Prostate gland (tissue), 2 donors: ENCODE measurements at regions not wholly inside any gene's neighbourhood (a gene's known extent, or its start where the extent isn't known, plus 50 kb on each side); places are given as distances from the start of the nearest gene placed in this dataset.

Source experiments
- DNase-seq: peaks from one replicate; pipeline ENCODE4 v3.0.0-alpha.2; 2019; ENCODE audit warnings: low spot score
- H3K27ac ChIP-seq, 2 donors: fragments of 200-600 bp; sonication (generic); 2 replicates each; pipeline ENCODE4 v1.5.1; 2017 to 2019
- H3K27me3 ChIP-seq: fragments of 200-600 bp; sonication (generic); replicated peaks from 2 replicates; pipeline ENCODE4 v1.5.1; 2019; ENCODE audit not compliant: insufficient read depth
- H3K36me3 ChIP-seq, 2 donors: fragments of 200-600 bp; sonication (generic); 1 replicate in 1 of 2; 2 replicates in 1 of 2; pipeline versions ENCODE4 v1.5.1 to v1.8.1; 2017 to 2019
- H3K4me1 ChIP-seq: fragments of 200-600 bp; sonication (generic); replicated peaks from 2 replicates; pipeline ENCODE4 v1.5.1; 2019
- H3K4me3 ChIP-seq, 2 donors: fragments of 200-600 bp; sonication (generic); 2 replicates each; pipeline ENCODE4 v1.5.1; 2017 to 2019
- H3K9me3 ChIP-seq: fragments of 200-600 bp; sonication (generic); 2 replicates; pipeline ENCODE4 v1.5.1; 2017
- POLR2A ChIP-seq: fragments of 450-650 bp; IDR thresholded peaks from one replicate; pipeline ENCODE4 v1.6.1; 2016; ENCODE audit warnings: antibody characterized with exemption, mild to moderate bottlenecking
- POLR2AphosphoS5 ChIP-seq: sonication (generic); formaldehyde crosslinking; IDR thresholded peaks from one replicate; pipeline ENCODE4 v1.6.1; 2017; ENCODE audit warnings: antibody characterized with exemption
- WGBS: methylation state at CpG from one replicate; pipeline ENCODE4 v1.1.5; 2018; 5-methylcytosine and 5-hydroxymethylcytosine counted together
- intact Hi-C: fragments of 100-400 bp; cut with DNase I; formaldehyde crosslinking; loops from one replicate; pipeline ENCODE4 v1.14.2; 2022
- small RNA-seq, 2 donors: library from RNA; depleted of rRNA; stranded (forward); fragments of <200 nt; gene quantifications; one replicate each; pipeline ENCODE3, GENCODE V24; 2016
- TF ChIP-seq, protein P1 (sequence below), 4 experiments: fragments of 200-600 bp in 2 of 4; fragments of 450-650 bp in 2 of 4; sonication (generic) in 2 of 4; IDR thresholded peaks; 1 replicate in 3 of 4; 2 replicates in 1 of 4; pipeline ENCODE4 v1.5.1; 2016 to 2019; ENCODE audit warnings: antibody characterized with exemption in 4 of 4, mild to moderate bottlenecking in 2 of 4, moderate library complexity in 2 of 4

DNA sequence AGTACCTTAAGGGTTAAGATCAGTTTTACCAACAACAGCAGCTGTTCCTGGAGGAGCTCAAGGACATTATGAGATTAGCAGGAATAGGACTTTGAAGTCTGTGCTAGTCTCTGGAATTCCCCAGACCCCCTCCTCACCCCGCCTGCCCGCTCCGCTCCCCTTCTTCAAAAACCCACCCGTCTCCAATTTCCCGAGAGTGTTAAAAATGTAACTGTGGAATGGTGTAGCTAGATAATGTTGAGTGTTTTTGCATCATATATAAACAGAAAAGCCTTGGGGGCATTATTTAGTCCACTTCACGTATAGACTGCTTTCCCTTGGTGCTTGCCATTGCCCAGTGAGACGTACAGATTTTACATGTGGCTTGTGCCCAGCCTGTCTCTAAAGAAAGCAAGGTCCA is 65.0 kb upstream of the SEMA6D start:
- WGBS = 71% methylated on average over 7 of the region's 7 CpGs
- no peak for DNase-seq
- intact Hi-C loops = no loop called here
- Histone ChIP-seq H3K9me3 (no peaks in the 10 kb centered on the region), H3K27ac (no peak overlapping the region), H3K36me3 (no peaks in the 10 kb centered on the region), H3K27me3 (no peaks in the 10 kb centered on the region), H3K4me1 (no peaks in the 10 kb centered on the region), H3K4me3 (no peak overlapping the region)
- TF ChIP-seq, protein P1, sequence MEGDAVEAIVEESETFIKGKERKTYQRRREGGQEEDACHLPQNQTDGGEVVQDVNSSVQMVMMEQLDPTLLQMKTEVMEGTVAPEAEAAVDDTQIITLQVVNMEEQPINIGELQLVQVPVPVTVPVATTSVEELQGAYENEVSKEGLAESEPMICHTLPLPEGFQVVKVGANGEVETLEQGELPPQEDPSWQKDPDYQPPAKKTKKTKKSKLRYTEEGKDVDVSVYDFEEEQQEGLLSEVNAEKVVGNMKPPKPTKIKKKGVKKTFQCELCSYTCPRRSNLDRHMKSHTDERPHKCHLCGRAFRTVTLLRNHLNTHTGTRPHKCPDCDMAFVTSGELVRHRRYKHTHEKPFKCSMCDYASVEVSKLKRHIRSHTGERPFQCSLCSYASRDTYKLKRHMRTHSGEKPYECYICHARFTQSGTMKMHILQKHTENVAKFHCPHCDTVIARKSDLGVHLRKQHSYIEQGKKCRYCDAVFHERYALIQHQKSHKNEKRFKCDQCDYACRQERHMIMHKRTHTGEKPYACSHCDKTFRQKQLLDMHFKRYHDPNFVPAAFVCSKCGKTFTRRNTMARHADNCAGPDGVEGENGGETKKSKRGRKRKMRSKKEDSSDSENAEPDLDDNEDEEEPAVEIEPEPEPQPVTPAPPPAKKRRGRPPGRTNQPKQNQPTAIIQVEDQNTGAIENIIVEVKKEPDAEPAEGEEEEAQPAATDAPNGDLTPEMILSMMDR (IDR thresholded peaks at IDR 0.05) = no peak
- TF ChIP-seq POLR2AphosphoS5 (no peak), POLR2A (no peak)

DNA sequence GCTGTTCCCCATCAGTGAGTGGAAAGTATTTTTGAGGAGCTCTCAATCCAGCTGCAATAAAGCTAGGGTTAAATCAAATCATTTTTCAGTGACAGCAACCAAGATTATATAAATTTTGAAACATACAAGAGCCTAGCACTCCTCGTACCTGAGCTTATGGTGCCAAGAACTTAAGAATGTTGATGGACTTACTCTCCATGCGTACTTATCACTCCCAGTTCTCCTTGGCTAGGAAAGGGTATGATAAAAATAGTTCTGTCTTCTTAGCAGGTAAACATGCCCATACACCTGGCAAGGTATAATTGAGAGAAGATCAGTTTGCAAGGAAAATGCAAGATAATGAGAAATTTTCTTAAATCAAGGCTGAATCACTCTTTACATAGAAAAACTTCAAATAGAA is 64.5 kb upstream of the SEMA6D start:
- no peak overlapping the region for H3K4me3 ChIP-seq
- no peaks in the 10 kb centered on the region for H3K9me3 ChIP-seq
- H3K36me3 ChIP-seq = no peaks in the 10 kb centered on the region
- TF ChIP-seq POLR2AphosphoS5 = no peak
- TF ChIP-seq, protein P1 (IDR thresholded peaks at IDR 0.05) = no peak
- no peak overlapping the region for H3K27ac ChIP-seq
- no peaks in the 10 kb centered on the region for H3K27me3 ChIP-seq
- DNase-seq = no peak
- WGBS = 44% methylated on average over 2 of the region's 2 CpGs
- H3K4me1 ChIP-seq = no peaks in the 10 kb centered on the region
- intact Hi-C loops = no loop called here

DNA sequence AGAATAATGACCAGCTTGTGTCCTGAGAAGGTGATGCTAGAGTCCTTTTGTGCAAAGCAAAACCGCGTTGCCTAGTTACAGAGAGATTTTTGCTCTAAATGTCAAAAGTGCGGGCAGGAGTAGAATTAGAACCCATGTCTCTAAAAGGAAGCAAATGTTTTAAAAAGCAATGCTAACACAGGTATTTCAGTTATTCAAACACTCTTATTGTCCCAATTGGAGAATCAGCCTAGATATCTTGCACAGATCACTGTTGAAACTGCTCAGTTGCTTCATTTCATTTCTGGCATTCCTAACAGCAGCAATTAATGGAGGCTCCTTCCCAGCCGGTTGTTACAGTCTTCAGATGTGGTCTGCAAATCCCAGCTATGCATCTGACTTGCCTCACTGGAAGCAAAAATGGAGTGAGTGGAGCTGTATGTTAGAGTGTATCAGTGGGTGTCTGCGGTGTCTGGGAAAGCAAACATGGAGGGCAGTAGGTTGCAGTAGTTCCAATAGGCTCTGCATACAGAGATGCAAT is 55.6 kb upstream of the SEMA6D start:
- WGBS = 88% methylated on average over 5 of the region's 5 CpGs
- Histone ChIP-seq H3K27me3 (no peaks in the 10 kb centered on the region), H3K9me3 (no peaks in the 10 kb centered on the region), H3K4me3 (no peak overlapping the region), H3K4me1 (no peaks in the 10 kb centered on the region), H3K36me3 (no peaks in the 10 kb centered on the region), H3K27ac (no peak overlapping the region)
- TF ChIP-seq POLR2A (no peak), POLR2AphosphoS5 (no peak)
- TF ChIP-seq, protein P1 (IDR thresholded peaks at IDR 0.05) = no peak
- no peak for DNase-seq
- intact Hi-C loops = no loop called here

DNA sequence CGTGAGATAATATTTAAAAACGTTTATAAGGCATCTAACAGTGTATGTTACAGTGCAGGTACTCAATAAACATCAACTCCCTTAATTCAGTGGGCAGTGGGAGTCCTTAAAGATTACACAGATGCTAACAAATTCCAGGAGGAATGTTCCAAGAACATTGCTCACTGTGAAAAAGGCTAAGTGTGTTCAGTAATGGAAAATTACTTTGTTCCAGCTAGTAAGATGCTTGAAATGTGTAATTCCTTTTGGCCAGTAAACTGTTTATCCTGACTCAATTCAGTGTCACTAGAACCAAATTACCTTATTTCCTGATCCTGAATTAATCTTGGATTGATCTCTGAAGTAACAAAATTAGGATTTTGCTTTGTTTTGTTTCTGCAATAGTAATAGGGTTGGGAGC is 54.2 kb upstream of the SEMA6D start:
- H3K27me3 ChIP-seq = no peaks in the 10 kb centered on the region
- WGBS = 17% methylated on average over 2 of the region's 2 CpGs
- H3K36me3 ChIP-seq = no peaks in the 10 kb centered on the region
- no peak overlapping the region for H3K27ac ChIP-seq
- no peak for TF ChIP-seq POLR2A
- TF ChIP-seq, protein P1 (IDR thresholded peaks at IDR 0.05) = no peak
- TF ChIP-seq POLR2AphosphoS5 = no peak
- no peak for DNase-seq
- no peaks in the 10 kb centered on the region for H3K4me1 ChIP-seq
- H3K9me3 ChIP-seq = no peaks in the 10 kb centered on the region
- intact Hi-C loops = no loop called here
- no peak overlapping the region for H3K4me3 ChIP-seq

Small RNAs in the stretch of these regions (small RNA-seq; reads per million reads assigned to genes)
- 0 reads per million in 2 donors for gene MTND5P40
- 0 reads per million in 2 donors for gene RF01182
- gene RN7SKP139 = 0 reads per million in 2 donors
- gene RNU6-1014P = 0 reads per million in 2 donors
